ENCODE measurements at regions not wholly inside any gene's neighbourhood (a gene's known extent, or its start where the extent isn't known, plus 50 kb on each side); places are given as distances from the start of the nearest gene placed in this dataset.

GRCh38 chr2:136251197-136251884 is 133.4 kb upstream of the CXCR4 start:
- H3K9ac ChIP-seq (ENCODE audit: control insufficient read depth, extremely low read depth, insufficient read depth, low read length), result no peak overlapping the region
- DNase-seq (ENCODE audit: low read depth, low spot score) (no peak), FAIRE-seq (no peak)
- H3K9me1 ChIP-seq (ENCODE audit: control insufficient read depth, extremely low read depth, insufficient read depth, low read length), result no peaks in the 10 kb centered on the region
- H3K4me3 ChIP-seq (ENCODE audit: control insufficient read depth in 2 of 3, extremely low read depth in 1 of 3, insufficient read depth in 2 of 3, low read depth in 1 of 3, low read length in 3 of 3), result no peak overlapping the region
- H3K79me2 ChIP-seq (ENCODE audit: control insufficient read depth, insufficient read depth, low read length), result no peaks in the 10 kb centered on the region
- no peaks in the 10 kb centered on the region for H4K20me1 ChIP-seq (ENCODE audit: control insufficient read depth, extremely low read depth, insufficient read depth, low read length)
- dilution Hi-C loops (cut with MboI; ENCODE audit: extremely low pct_ligation_motif_present, low sequenced_read_pairs), result no loop called here
- no peaks in the 10 kb centered on the region for H3K36me3 ChIP-seq (ENCODE audit: control insufficient read depth in 2 of 2, extremely low read depth in 1 of 2, insufficient read depth in 2 of 2, low read length in 2 of 2)
- no peaks in the 10 kb centered on the region for H3K4me1 ChIP-seq (ENCODE audit: control insufficient read depth, extremely low read depth, insufficient read depth, low read length)
- no peaks in the 10 kb centered on the region for H3K9me3 ChIP-seq (ENCODE audit: control insufficient read depth, low read depth, low read length)
- H3K27ac ChIP-seq (ENCODE audit: control insufficient read depth, insufficient read depth, low read length), result no peak overlapping the region
- no peak overlapping the region for H2AFZ ChIP-seq (ENCODE audit: control insufficient read depth, low read length)
- H3K27me3 ChIP-seq (ENCODE audit: control insufficient read depth, extremely low read depth, insufficient read depth, low read length), result no peaks in the 10 kb centered on the region
- H3K4me2 ChIP-seq (ENCODE audit: control insufficient read depth, extremely low read depth, insufficient read depth, low read depth, low read length), result no peak overlapping the region
- TF ChIP-seq EZH2 (IDR thresholded peaks at IDR 0.05; ENCODE audit: low read length), result no peak
- TF ChIP-seq CTCF (optimal IDR thresholded peaks at IDR 0.05 in 1 of 3, IDR thresholded peaks at IDR 0.05 in 1 of 3, conservative IDR thresholded peaks at IDR 0.05 in 1 of 3; ENCODE audit: extremely low read depth in 1 of 3, insufficient read depth in 2 of 3, low read length in 3 of 3), result no peak

GRCh38 chr2:136250131-136250530 is 132.2 kb upstream of the CXCR4 start:
- Histone ChIP-seq H3K27me3 (ENCODE audit: control insufficient read depth, extremely low read depth, insufficient read depth, low read length) (no peaks in the 10 kb centered on the region), H3K9me3 (ENCODE audit: control insufficient read depth, low read depth, low read length) (no peaks in the 10 kb centered on the region), H4K20me1 (ENCODE audit: control insufficient read depth, extremely low read depth, insufficient read depth, low read length) (no peaks in the 10 kb centered on the region), H3K79me2 (ENCODE audit: control insufficient read depth, insufficient read depth, low read length) (no peaks in the 10 kb centered on the region), H3K4me1 (ENCODE audit: control insufficient read depth, extremely low read depth, insufficient read depth, low read length) (peaks cover 2% of the 10 kb centered on the region), H3K9me1 (ENCODE audit: control insufficient read depth, extremely low read depth, insufficient read depth, low read length) (no peaks in the 10 kb centered on the region), H3K9ac (ENCODE audit: control insufficient read depth, extremely low read depth, insufficient read depth, low read length) (no peak overlapping the region), H3K36me3 (ENCODE audit: control insufficient read depth in 2 of 2, extremely low read depth in 1 of 2, insufficient read depth in 2 of 2, low read length in 2 of 2) (no peaks in the 10 kb centered on the region), H2AFZ (ENCODE audit: control insufficient read depth, low read length) (no peak overlapping the region), H3K4me2 (ENCODE audit: control insufficient read depth, extremely low read depth, insufficient read depth, low read depth, low read length) (no peak overlapping the region), H3K4me3 (ENCODE audit: control insufficient read depth in 2 of 3, extremely low read depth in 1 of 3, insufficient read depth in 2 of 3, low read depth in 1 of 3, low read length in 3 of 3) (no peak overlapping the region), H3K27ac (ENCODE audit: control insufficient read depth, insufficient read depth, low read length) (no peak overlapping the region)
- TF ChIP-seq EZH2 (IDR thresholded peaks at IDR 0.05; ENCODE audit: low read length) (no peak), CTCF (optimal IDR thresholded peaks at IDR 0.05 in 1 of 3, IDR thresholded peaks at IDR 0.05 in 1 of 3, conservative IDR thresholded peaks at IDR 0.05 in 1 of 3; ENCODE audit: extremely low read depth in 1 of 3, insufficient read depth in 2 of 3, low read length in 3 of 3) (no peak)
- DNase-seq (ENCODE audit: low read depth, low spot score), result no peak
- dilution Hi-C loops (cut with MboI; ENCODE audit: extremely low pct_ligation_motif_present, low sequenced_read_pairs), result no loop called here
- FAIRE-seq, result no peak

All from keratinocyte (primary cell).